GM12873 (cell line): ENCODE measurements at regions not wholly inside any gene's neighbourhood (a gene's known extent, or its start where the extent isn't known, plus 50 kb on each side); places are given as distances from the start of the nearest gene placed in this dataset.

Experiments used
- CTCF ChIP-seq: IDR thresholded peaks from 2 replicates; pipeline ENCODE4 v1.5.1; 2012; ENCODE audit warnings: low read depth, mild to moderate bottlenecking, moderate library complexity, low read length, control low read depth; ENCODE audit not compliant: insufficient read depth; ENCODE audit errors: missing control alignments

GRCh38 chr3:117910820-117911521 lies 1123.7 kb downstream of the IGSF11 start:
- no peak for TF ChIP-seq CTCF

GRCh38 chr3:117912352-117912751 lies 1122.3 kb downstream of the IGSF11 start:
- TF ChIP-seq CTCF = no peak

GRCh38 chr3:117914540-117915100 lies 1120.0 kb downstream of the IGSF11 start:
- no peak for TF ChIP-seq CTCF

- TF ChIP-seq CTCF = no peak
Measured at GRCh38 chr3:117916839-117917238, 1117.8 kb downstream of the IGSF11 start.

- TF ChIP-seq CTCF = no peak
Measured at GRCh38 chr3:117919621-117920020, 1115.0 kb downstream of the IGSF11 start.

GRCh38 chr3:117920253-117920898 lies 1114.3 kb downstream of the IGSF11 start:
- TF ChIP-seq CTCF = no peak

GRCh38 chr3:117921411-117921810 lies 1113.2 kb downstream of the IGSF11 start:
- no peak for TF ChIP-seq CTCF
